SU-DHL-6 (cell line): ENCODE measurements at regions not wholly inside any gene's neighbourhood (a gene's known extent, or its start where the extent isn't known, plus 50 kb on each side); places are given as distances from the start of the nearest gene placed in this dataset.
"Not testable (repeated sequence)": the region's sequence is repeated elsewhere in the genome, so short reads cannot be mapped to it uniquely, and the experiment has no call there.

Experiments
- H2AFZ ChIP-seq: fragments of 200-600 bp; sonication (generic); 2 replicates; pipeline ENCODE4 v1.6.1; 2014; ENCODE audit warnings: low read depth, mild to moderate bottlenecking, moderate library complexity, mixed read lengths, antibody characterized with exemption, low read length; ENCODE audit not compliant: severe bottlenecking
- H3F3A ChIP-seq: fragments of 200-600 bp; shearing (Covaris generic); 2 replicates; pipeline ENCODE4 v1.6.0; 2016; ENCODE audit warnings: antibody characterized with exemption, mild to moderate bottlenecking; ENCODE audit not compliant: insufficient read depth
- H3K27ac ChIP-seq: fragments of 200-600 bp; sonication (generic); 2 replicates; pipeline ENCODE4 v1.5.1; 2016; ENCODE audit warnings: low read depth, mild to moderate bottlenecking, low read length, moderate library complexity, mixed read lengths
- H3K27me3 ChIP-seq: fragments of 200-600 bp; sonication (generic), shearing (Covaris generic); 2 replicates; pipeline ENCODE4 v1.6.0; 2014; ENCODE audit warnings: mild to moderate bottlenecking, low read length
- H3K36me3 ChIP-seq: fragments of 200-600 bp; sonication (generic); 2 replicates; pipeline ENCODE4 v1.6.1; 2014; ENCODE audit warnings: mild to moderate bottlenecking, low read length, mixed read lengths
- H3K4me2 ChIP-seq: fragments of 300-600, 200-600 bp; shearing (Covaris generic), sonication (generic); 2 replicates; pipeline ENCODE4 v1.6.0; 2014; ENCODE audit warnings: low read length, low read depth, mild to moderate bottlenecking; ENCODE audit not compliant: poor library complexity, severe bottlenecking
- H3K4me3 ChIP-seq: fragments of 200-600 bp; sonication (generic); 2 replicates; pipeline ENCODE4 v1.5.1; 2014; ENCODE audit warnings: antibody characterized with exemption, low read length, mild to moderate bottlenecking, mixed read lengths; ENCODE audit not compliant: insufficient read depth, poor library complexity, severe bottlenecking
- H3K79me2 ChIP-seq: fragments of 200-600 bp; sonication (generic); 2 replicates; pipeline ENCODE4 v1.6.1; 2014; ENCODE audit warnings: mild to moderate bottlenecking, low read length, moderate library complexity; ENCODE audit not compliant: insufficient read depth
- H3K9ac ChIP-seq: fragments of 200-600 bp; sonication (generic); 2 replicates; pipeline ENCODE4 v1.7.0; 2014; ENCODE audit warnings: mild to moderate bottlenecking, low read length
- H3K9me2 ChIP-seq: fragments of 200-600 bp; sonication (generic); replicated peaks from 2 replicates; pipeline ENCODE4 v1.6.1; 2014; ENCODE audit warnings: low read length; ENCODE audit not compliant: insufficient read depth
- H3K9me3 ChIP-seq: fragments of 200-600 bp; sonication (generic); 2 replicates; pipeline ENCODE4 v1.6.1; 2014; ENCODE audit warnings: low read length, mixed read lengths; ENCODE audit not compliant: insufficient read depth
- H4K20me1 ChIP-seq: fragments of 200-600 bp; sonication (generic); 2 replicates; pipeline ENCODE4 v1.6.1; 2014; ENCODE audit warnings: low read depth, mild to moderate bottlenecking, antibody characterized with exemption, low read length, moderate library complexity, mixed read lengths
- EZH2phosphoT487 ChIP-seq: fragments of 200-600 bp; sonication (generic), shearing (Covaris generic); conservative IDR thresholded peaks from 2 replicates; pipeline ENCODE4 v1.6.1; 2018; ENCODE audit warnings: mild to moderate bottlenecking, antibody characterized with exemption, low read length, moderate library complexity, mixed read lengths
- TF ChIP-seq, protein P1 (sequence below): fragments of 200-600 bp; sonication (generic); IDR thresholded peaks from one replicate; pipeline ENCODE4 v1.5.1; 2017; ENCODE audit warnings: antibody characterized with exemption, mild to moderate bottlenecking, low read length, moderate library complexity; ENCODE audit not compliant: insufficient read depth, poor library complexity, severe bottlenecking

DNA sequence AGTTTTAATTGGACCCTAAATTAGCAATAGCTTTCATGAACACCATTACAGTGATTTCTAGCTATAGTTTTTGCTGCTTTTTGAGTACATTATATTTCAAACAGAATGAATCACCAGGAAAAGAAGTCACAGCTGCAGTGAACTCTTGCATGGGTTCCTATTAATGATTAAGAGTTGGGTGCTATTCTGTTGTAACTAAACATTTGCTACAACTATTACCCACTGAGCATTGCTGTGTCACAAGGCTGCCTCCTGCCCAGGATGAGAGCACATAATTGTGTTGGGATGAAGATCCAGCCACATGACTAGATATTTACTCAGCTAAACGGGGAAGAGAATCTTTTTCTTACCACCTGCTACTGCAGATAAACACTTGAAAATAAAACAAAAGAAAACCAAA is 152.7 kb downstream of the GXYLT1 start:
- Histone ChIP-seq H3K27me3 (no peaks in the 10 kb centered on the region), H3K4me3 (no peak overlapping the region), H3K4me2 (no peak overlapping the region), H3K9me2 (no peaks in the 10 kb centered on the region), H3F3A (no peaks in the 10 kb centered on the region), H3K27ac (no peak overlapping the region), H3K79me2 (no peaks in the 10 kb centered on the region), H4K20me1 (no peaks in the 10 kb centered on the region), H3K9ac (no peak overlapping the region), H3K9me3 (no peaks in the 10 kb centered on the region), H3K36me3 (no peaks in the 10 kb centered on the region), H2AFZ (no peak overlapping the region)
- TF ChIP-seq, protein P1, sequence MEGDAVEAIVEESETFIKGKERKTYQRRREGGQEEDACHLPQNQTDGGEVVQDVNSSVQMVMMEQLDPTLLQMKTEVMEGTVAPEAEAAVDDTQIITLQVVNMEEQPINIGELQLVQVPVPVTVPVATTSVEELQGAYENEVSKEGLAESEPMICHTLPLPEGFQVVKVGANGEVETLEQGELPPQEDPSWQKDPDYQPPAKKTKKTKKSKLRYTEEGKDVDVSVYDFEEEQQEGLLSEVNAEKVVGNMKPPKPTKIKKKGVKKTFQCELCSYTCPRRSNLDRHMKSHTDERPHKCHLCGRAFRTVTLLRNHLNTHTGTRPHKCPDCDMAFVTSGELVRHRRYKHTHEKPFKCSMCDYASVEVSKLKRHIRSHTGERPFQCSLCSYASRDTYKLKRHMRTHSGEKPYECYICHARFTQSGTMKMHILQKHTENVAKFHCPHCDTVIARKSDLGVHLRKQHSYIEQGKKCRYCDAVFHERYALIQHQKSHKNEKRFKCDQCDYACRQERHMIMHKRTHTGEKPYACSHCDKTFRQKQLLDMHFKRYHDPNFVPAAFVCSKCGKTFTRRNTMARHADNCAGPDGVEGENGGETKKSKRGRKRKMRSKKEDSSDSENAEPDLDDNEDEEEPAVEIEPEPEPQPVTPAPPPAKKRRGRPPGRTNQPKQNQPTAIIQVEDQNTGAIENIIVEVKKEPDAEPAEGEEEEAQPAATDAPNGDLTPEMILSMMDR = no peak
- no peak for TF ChIP-seq EZH2phosphoT487

DNA sequence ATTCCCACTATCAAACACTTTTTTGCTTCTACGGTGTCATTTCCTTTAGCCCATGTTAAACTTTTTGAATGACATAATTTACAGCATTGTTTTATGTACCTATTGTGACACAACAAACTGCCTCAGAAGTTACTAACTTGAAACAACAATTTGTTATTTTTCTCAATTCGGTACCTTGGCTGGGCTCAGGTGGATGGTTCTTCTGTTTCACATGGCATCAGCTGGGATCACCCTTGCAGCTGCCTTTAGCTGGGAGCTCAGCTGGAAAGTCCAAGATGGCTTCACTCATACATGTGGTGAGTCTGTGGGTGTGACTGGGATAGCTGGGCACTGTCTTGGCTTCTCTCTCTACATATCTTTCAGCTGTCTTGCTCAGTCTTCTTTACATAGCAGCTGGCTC is 156.0 kb downstream of the GXYLT1 start:
- no peaks in the 10 kb centered on the region for H3K79me2 ChIP-seq
- no peaks in the 10 kb centered on the region for H3K9me3 ChIP-seq
- no peak overlapping the region for H3K4me3 ChIP-seq
- H3K9me2 ChIP-seq = no peaks in the 10 kb centered on the region
- no peak overlapping the region for H3K9ac ChIP-seq
- H3F3A ChIP-seq = no peaks in the 10 kb centered on the region
- H3K27me3 ChIP-seq = no peaks in the 10 kb centered on the region
- H3K27ac ChIP-seq = no peak overlapping the region
- no peaks in the 10 kb centered on the region for H3K36me3 ChIP-seq
- TF ChIP-seq EZH2phosphoT487 = no peak
- TF ChIP-seq, protein P1 = no peak
- no peak overlapping the region for H3K4me2 ChIP-seq
- H2AFZ ChIP-seq = no peak overlapping the region
- no peaks in the 10 kb centered on the region for H4K20me1 ChIP-seq

DNA sequence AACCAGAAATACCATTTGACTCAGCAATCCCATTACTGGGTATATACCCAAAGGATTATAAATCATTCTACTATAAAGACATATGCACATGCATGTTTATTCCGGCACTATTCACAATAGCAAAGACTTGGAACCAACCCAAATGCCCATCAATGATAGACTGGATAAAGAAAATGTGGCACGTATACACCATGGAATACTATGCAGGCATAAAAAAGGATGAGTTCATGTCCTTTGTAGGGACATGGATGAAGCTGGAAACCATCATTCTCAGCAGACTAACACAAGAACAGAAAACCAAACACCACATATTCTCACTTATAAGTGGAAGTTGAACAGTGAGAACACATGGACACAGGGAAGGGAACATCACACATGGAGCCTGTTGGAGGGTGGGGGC is 158.2 kb downstream of the GXYLT1 start:
- H3K27me3 ChIP-seq = not testable (repeated sequence)

GRCh38 chr12:41983856-41984255 is 160.8 kb downstream of the GXYLT1 start:
- Histone ChIP-seq H4K20me1 (no peaks in the 10 kb centered on the region), H3F3A (no peaks in the 10 kb centered on the region), H3K27me3 (no peaks in the 10 kb centered on the region), H3K79me2 (no peaks in the 10 kb centered on the region), H3K36me3 (no peaks in the 10 kb centered on the region), H3K9me2 (no peaks in the 10 kb centered on the region), H3K4me3 (no peak overlapping the region), H3K27ac (no peak overlapping the region), H3K9ac (no peak overlapping the region), H2AFZ (no peak overlapping the region), H3K9me3 (no peaks in the 10 kb centered on the region), H3K4me2 (no peak overlapping the region)
- TF ChIP-seq, protein P1 = no peak

More for the DNA sequence above, 158.2 kb downstream of the GXYLT1 start:
- H3K4me3 ChIP-seq, H3K9me2 ChIP-seq, H3K27ac ChIP-seq, H3K4me2 ChIP-seq, H3K9ac ChIP-seq, H3K79me2 ChIP-seq, H3K9me3 ChIP-seq, H4K20me1 ChIP-seq, H3F3A ChIP-seq, H3K36me3 ChIP-seq, H2AFZ ChIP-seq: not testable (repeated sequence)
